HG03097 (cell line): ENCODE measurements at regions not wholly inside any gene's neighbourhood (a gene's known extent, or its start where the extent isn't known, plus 50 kb on each side); places are given as distances from the start of the nearest gene placed in this dataset.
"Not testable (repeated sequence)": the region's sequence is repeated elsewhere in the genome, so short reads cannot be mapped to it uniquely, and the experiment has no call there.

Source experiments
- ATAC-seq: cut with Tn5 transposase; IDR thresholded peaks from one replicate; pipeline ENCODE4 v1.9.1; 2021; ENCODE audit not compliant: unreplicated experiment, low FRiP score

GRCh38 chr10:125518397-125518796, 164.6 kb downstream of the TEX36 start:
- ATAC-seq: not testable (repeated sequence)

DNA sequence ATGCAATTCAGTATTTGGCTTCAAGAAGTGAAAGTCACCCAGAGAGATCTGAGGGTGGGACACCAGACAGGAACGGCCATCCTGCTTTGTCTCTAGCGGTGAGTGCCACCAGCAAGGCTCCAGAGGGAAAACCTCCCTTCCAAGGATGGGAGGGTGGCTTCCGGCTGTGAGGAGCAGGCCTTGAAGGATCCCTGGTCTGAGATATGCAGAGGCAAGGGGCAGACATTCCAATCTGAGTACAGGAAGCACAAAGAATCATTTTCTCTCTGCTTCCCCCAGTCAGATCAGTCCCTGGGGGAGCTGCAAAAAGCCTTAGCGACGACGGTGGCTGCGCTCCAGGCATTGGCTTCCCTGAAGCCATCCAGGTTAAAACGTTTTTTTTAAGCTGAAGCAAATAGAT, 167.4 kb downstream of the TEX36 start:
- ATAC-seq: no peak

GRCh38 chr10:125514206-125515162, 168.5 kb downstream of the TEX36 start:
- no peak for ATAC-seq

DNA sequence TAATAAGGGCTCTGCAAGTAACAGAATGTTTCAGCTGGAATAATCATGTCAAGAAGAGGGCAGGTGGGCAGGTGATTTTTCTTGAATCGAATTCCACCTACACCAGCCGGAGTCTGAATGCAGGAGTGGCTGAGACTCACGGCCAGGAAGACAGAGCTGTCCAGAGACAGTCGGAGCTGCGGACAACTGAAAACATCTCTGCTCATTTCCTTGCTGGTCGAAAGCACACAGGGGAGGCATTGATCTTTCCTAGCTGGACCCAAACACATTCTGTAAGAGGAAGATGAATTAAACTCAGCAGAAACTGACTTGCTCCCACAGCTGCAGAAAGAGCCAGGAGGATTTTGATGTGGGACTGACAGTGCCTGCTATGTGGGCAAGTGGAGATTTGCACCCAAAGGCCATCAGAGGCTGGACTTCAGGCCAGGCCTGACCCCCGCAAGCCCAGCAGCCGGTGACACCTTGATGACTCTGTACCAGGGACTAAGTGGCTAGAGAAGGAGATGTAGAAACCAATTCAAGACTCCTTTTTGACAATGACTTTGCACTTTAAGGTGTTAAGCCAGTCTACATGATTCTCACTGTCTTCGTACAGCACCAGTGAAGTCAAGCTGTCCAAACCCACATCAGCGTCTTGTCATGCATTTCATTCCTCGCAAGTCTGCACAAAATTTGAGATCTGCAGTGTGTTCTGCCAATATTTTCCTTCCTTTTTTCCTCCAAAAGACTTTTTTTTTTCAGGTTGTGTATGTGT, 169.4 kb downstream of the TEX36 start:
- no peak for ATAC-seq

- ATAC-seq: no peak
Observed at GRCh38 chr10:125510998-125511397, 172.0 kb downstream of the TEX36 start.

GRCh38 chr10:125505648-125506047, 177.3 kb downstream of the TEX36 start:
- no peak for ATAC-seq

- no peak for ATAC-seq
Observed at GRCh38 chr10:125502276-125502675, 180.7 kb downstream of the TEX36 start.

- ATAC-seq: no peak
Observed at GRCh38 chr10:125495386-125495785, 187.6 kb downstream of the TEX36 start.

DNA sequence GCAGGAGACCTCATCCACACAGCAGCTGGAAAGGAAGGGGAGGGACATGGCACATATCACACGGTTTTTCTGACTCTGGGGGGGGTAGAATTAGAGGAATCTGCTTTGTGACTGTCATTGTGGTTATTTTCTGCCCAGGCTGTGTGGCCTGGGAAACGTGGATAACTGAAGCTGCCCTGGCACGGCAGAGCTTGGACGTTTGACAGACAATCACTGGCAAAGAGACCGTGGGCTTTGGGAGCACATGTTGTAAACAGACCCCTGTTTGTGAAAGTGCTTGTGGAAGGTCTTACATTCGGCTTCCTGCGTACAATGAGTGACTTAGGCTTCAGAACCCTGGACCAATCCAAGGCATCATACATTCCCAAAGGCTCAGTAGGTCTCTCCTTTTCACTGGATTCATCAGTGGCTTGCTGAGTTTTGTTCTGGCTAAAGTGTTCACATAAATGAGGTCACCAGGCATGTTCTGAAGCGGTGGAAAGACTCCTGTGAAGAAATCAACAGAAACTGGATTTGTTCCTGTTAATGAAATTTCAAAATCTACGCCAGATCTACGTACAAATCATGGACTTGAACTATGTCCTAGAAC, 188.2 kb downstream of the TEX36 start:
- ATAC-seq: no peak

- ATAC-seq: no peak
Observed at GRCh38 chr10:125491381-125491780, 191.6 kb downstream of the TEX36 start.

DNA sequence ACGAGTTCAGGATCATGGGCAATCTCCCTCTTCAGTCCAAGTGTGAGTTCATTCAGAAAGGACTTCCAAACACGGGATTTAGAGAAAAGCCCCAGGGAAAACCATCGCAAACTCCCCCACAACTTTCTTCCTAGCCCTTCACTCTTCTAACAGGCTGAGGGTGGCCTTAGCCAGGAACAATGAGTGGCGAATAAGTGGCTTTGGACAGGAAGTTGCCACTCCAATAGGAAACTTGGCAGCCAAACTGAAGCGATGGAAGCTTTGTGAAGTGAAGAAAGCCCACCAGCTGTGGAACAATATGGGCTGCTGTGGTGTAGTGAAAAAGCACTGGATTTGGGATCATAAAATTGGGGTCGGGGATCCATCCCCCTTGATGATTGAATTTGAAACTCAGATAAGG, 193.2 kb downstream of the TEX36 start:
- ATAC-seq: no peak

GRCh38 chr10:125485665-125486064, 197.3 kb downstream of the TEX36 start:
- no peak for ATAC-seq

- ATAC-seq: no peak
Observed at GRCh38 chr10:125484035-125484732, 198.8 kb downstream of the TEX36 start.

DNA sequence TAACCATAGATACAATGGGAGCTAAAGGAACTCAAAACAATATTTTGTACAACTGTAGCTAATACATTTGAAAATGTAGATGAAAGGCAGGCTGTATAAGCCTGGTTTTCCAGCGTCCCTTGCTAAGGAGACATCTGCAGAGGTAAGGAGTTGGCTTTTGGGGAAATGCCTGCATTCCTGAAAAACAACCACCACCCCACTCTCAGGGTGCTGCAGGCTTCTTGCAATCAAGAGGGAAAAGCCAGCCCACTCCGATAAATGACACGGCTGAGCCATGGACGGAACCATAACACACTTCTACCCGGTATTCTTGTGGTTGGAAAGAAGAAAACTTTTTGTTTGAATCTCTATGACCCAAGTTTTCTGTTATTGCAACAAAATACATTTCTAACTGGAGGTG, 200.3 kb downstream of the TEX36 start:
- no peak for ATAC-seq

DNA sequence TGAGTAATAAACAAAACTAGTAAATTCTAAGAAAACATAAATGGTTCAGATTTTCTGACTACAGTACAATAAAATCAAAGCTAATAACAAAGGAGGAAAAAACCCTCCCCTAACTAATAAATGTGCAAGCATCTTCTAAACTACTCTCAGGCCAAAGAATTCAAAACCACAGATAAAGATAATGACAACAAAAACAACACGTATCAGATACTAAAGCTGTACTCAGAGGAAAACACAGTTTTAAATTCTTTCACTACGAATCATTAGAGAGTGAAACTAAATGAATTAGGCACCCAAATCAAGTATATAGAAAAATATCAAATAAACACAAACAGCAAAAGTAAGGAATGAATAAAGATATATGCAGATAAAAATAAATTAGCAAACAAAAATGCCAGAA, 200.9 kb downstream of the TEX36 start:
- no peak for ATAC-seq

DNA sequence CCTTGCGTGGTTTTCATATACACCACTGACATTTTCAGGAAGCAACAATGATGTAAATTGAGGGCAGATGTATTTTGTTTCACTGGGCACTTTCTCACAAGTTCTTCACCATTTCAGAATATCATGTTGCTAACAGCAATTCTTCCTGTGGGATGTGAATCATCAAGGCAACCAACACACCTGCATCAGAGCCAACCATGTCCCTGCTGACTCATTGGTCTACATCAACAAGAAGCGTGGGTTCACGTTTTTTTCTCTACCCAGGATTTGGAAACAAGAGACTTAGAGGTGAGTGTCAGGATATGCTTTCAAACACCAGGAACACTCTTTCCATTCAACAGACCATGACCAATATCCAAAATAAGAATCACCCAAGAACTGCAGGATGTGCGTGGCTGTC, 203.9 kb downstream of the TEX36 start:
- no peak for ATAC-seq

- no peak for ATAC-seq
Observed at GRCh38 chr10:125475815-125476214, 207.1 kb downstream of the TEX36 start.

- ATAC-seq: no peak
Observed at GRCh38 chr10:125473143-125473793, 209.7 kb downstream of the TEX36 start.

GRCh38 chr10:125472010-125472607, 210.9 kb downstream of the TEX36 start:
- no peak for ATAC-seq

DNA sequence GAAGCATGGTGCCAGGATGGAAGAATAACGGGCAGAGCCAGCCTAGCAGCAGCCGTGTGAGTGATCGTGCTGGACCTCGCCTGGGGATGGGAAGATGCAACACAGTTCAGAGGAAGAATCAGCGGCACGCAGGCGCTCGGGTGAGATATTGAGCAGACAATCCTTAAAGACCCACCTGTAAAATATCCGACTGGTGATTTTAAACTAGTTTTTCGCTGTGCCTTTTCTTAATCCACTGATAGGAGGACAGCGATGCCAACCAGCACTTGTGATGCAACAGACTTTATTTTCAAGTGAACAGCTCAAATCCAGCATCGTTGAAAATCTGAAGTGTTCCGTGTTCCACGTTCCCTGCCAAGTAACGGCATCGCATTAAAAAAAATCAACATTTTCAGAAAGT, 214.7 kb downstream of the TEX36 start:
- ATAC-seq: no peak
